GM23338 (cell line): ENCODE measurements at regions not wholly inside any gene's neighbourhood (a gene's known extent, or its start where the extent isn't known, plus 50 kb on each side); places are given as distances from the start of the nearest gene placed in this dataset.

ENCODE experiments used
- ATAC-seq: fragments of 200-7000 bp; cut with Tn5 transposase; 3 replicates; pipeline ENCODE4 v1.9.1; 2020
- DNase-seq: peaks from one replicate; pipeline ENCODE4 v3.0.0-alpha.2; 2015; ENCODE audit warnings: low spot score
- H2AFZ ChIP-seq: fragments of 200-600 bp; sonication (generic); 2 replicates; pipeline ENCODE4 v1.8.0; 2016; ENCODE audit warnings: antibody characterized with exemption, mild to moderate bottlenecking, moderate library complexity
- H3F3A ChIP-seq: fragments of 200-600 bp; sonication (generic); replicated peaks from 2 replicates; pipeline ENCODE4 v1.8.0; 2017; ENCODE audit warnings: antibody characterized with exemption, mixed run types, low read depth
- H3K27ac ChIP-seq: fragments of 200-600 bp; sonication (generic); 2 replicates; pipeline ENCODE4 v1.6.1; 2016; ENCODE audit warnings: low read depth
- H3K27me3 ChIP-seq: fragments of 200-600 bp; sonication (generic); 2 replicates; pipeline ENCODE4 v1.8.0; 2016; ENCODE audit warnings: mild to moderate bottlenecking, mixed run types, moderate library complexity; ENCODE audit not compliant: insufficient read depth
- H3K36me3 ChIP-seq: fragments of 200-600 bp; sonication (generic); 2 replicates; pipeline ENCODE4 v1.8.0; 2016; ENCODE audit warnings: mild to moderate bottlenecking; ENCODE audit not compliant: insufficient read depth
- H3K4me1 ChIP-seq: fragments of 200-600 bp; sonication (generic); 2 replicates; pipeline ENCODE4 v1.8.0; 2016; ENCODE audit warnings: mild to moderate bottlenecking, moderate library complexity; ENCODE audit not compliant: insufficient read depth
- H3K4me2 ChIP-seq: fragments of 200-600 bp; sonication (generic); 2 replicates; pipeline ENCODE4 v1.7.1; 2017; ENCODE audit warnings: mixed run types
- H3K4me3 ChIP-seq: fragments of 200-600 bp; sonication (generic); 2 replicates; pipeline ENCODE4 v1.6.1; 2016; ENCODE audit warnings: mixed run types
- H3K79me2 ChIP-seq: fragments of 200-600 bp; sonication (generic); replicated peaks from 2 replicates; pipeline ENCODE4 v1.8.0; 2017; ENCODE audit warnings: mild to moderate bottlenecking; ENCODE audit not compliant: insufficient read depth
- H3K9me2 ChIP-seq: fragments of 200-600 bp; sonication (generic); 2 replicates; pipeline ENCODE4 v1.8.0; 2017; ENCODE audit not compliant: insufficient read depth
- H4K20me1 ChIP-seq: fragments of 200-600 bp; sonication (generic); replicated peaks from 2 replicates; pipeline ENCODE4 v1.8.0; 2017; ENCODE audit warnings: mild to moderate bottlenecking; ENCODE audit not compliant: insufficient read depth
- H3K27ac Mint-ChIP-seq: 2 replicates; pipeline ENCODE4 v1.8.0; 2020; ENCODE audit warnings: inconsistent platforms, mild to moderate bottlenecking, moderate library complexity, mixed read lengths
- H3K27me3 Mint-ChIP-seq: 3 replicates; pipeline ENCODE4 v1.8.0; 2022; ENCODE audit warnings: low read depth, mild to moderate bottlenecking, moderate library complexity, mixed read lengths, inconsistent platforms; ENCODE audit not compliant: insufficient read depth, poor library complexity
- H3K36me3 Mint-ChIP-seq: 3 replicates; pipeline ENCODE4 v1.8.0; 2021; ENCODE audit warnings: low read depth, mild to moderate bottlenecking, inconsistent platforms, moderate library complexity, mixed read lengths
- H3K4me1 Mint-ChIP-seq: 3 replicates; pipeline ENCODE4 v1.8.0; 2020; ENCODE audit warnings: mild to moderate bottlenecking, inconsistent platforms, mixed read lengths
- H3K4me3 Mint-ChIP-seq: 3 replicates; pipeline ENCODE4 v1.8.0; 2021; ENCODE audit warnings: moderate library complexity, mild to moderate bottlenecking, inconsistent platforms, mixed read lengths
- H3K9me3 Mint-ChIP-seq: 3 replicates; pipeline ENCODE4 v1.8.0; 2020; ENCODE audit warnings: moderate library complexity, mild to moderate bottlenecking, inconsistent platforms, mixed read lengths
- EZH2 ChIP-seq: fragments of 200-600 bp; sonication (generic); IDR thresholded peaks from one replicate; pipeline ENCODE4 v1.8.0; 2017; ENCODE audit warnings: antibody characterized with exemption, mild to moderate bottlenecking, low read depth; ENCODE audit not compliant: unreplicated experiment
- NANOG ChIP-seq: IDR thresholded peaks from 2 replicates; pipeline ENCODE4 v1.6.1; 2016; ENCODE audit warnings: antibody characterized with exemption, borderline replicate concordance
- POLR2AphosphoS5 ChIP-seq: IDR thresholded peaks from 2 replicates; pipeline ENCODE4 v1.6.1; 2016; ENCODE audit warnings: antibody characterized with exemption, low read depth
- STAT1 ChIP-seq: IDR thresholded peaks from one replicate; pipeline ENCODE4 v1.6.1; 2016; ENCODE audit warnings: antibody characterized with exemption; ENCODE audit not compliant: unreplicated experiment
- ZNF114 ChIP-seq: fragments of 250-450 bp; sonication (Bioruptor Pico); IDR thresholded peaks from 2 replicates; pipeline ENCODE4 v1.5.0; 2020; ENCODE audit warnings: mild to moderate bottlenecking, moderate library complexity
- ZNF331 ChIP-seq: fragments of 250-450 bp; sonication (Bioruptor Pico); IDR thresholded peaks from 2 replicates; pipeline ENCODE4 v1.5.0; 2020; ENCODE audit warnings: low read depth, mild to moderate bottlenecking, moderate library complexity
- TF ChIP-seq, protein P1 (sequence below), 2 experiments: fragments of 200-600 bp in 1 of 2; sonication (generic) in 1 of 2; conservative IDR thresholded peaks; 2 replicates each; pipeline versions ENCODE4 v1.5.1 to v1.6.1; 2016 to 2017; ENCODE audit warnings: antibody characterized with exemption in 2 of 2, low read depth in 2 of 2, mild to moderate bottlenecking in 2 of 2, moderate library complexity in 1 of 2
- TF ChIP-seq, protein P2 (sequence below): fragments of 250-450 bp; sonication (Bioruptor Pico); IDR thresholded peaks from 2 replicates; pipeline ENCODE4 v1.5.0; 2020; ENCODE audit warnings: mild to moderate bottlenecking, moderate library complexity

DNA sequence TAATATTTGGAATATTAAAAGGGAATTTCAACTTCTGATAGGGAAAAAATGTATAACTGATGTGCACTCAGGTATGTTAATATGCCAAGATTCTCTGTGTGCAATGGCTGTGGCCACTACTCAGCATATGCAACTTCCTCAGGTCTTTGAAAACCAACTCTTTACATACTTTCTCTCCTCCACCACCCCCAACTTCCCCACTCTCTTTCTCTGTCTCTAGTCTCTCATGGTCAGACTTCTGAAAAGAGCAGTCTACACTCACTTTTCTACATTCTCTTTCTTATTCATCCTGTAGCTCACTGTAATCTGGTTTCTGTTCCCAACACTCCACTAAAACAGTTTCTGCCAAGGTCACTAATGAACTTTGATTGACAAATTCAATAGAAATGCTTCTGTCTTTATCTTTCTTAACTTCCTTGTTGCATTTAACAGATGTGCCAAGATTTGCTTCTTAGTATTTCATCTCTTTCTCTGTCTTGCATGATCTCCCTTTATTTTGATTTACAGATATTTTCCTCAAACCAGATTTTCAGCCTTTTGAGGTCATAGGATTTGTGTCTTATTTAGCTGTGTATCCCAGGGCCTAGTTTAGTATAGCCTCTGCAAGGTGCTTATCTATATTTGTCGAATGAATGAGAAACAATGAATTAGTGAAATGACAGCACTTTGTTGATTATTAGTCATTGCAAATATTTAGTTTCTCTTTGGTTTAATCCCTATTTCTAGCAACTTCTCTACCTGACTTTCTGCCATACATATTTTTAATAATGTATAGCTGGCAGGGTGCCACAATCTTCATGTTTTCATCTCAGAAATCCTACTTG, 168.9 kb downstream of the LMO4 start (continued):
- TF ChIP-seq, protein P1, sequence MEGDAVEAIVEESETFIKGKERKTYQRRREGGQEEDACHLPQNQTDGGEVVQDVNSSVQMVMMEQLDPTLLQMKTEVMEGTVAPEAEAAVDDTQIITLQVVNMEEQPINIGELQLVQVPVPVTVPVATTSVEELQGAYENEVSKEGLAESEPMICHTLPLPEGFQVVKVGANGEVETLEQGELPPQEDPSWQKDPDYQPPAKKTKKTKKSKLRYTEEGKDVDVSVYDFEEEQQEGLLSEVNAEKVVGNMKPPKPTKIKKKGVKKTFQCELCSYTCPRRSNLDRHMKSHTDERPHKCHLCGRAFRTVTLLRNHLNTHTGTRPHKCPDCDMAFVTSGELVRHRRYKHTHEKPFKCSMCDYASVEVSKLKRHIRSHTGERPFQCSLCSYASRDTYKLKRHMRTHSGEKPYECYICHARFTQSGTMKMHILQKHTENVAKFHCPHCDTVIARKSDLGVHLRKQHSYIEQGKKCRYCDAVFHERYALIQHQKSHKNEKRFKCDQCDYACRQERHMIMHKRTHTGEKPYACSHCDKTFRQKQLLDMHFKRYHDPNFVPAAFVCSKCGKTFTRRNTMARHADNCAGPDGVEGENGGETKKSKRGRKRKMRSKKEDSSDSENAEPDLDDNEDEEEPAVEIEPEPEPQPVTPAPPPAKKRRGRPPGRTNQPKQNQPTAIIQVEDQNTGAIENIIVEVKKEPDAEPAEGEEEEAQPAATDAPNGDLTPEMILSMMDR (conservative IDR thresholded peaks at IDR 0.05; ENCODE audit: low read depth in 2 of 2) = no peak
- TF ChIP-seq POLR2AphosphoS5 (no peak), NANOG (no peak), EZH2 (no peak), ZNF331 (no peak)

DNA sequence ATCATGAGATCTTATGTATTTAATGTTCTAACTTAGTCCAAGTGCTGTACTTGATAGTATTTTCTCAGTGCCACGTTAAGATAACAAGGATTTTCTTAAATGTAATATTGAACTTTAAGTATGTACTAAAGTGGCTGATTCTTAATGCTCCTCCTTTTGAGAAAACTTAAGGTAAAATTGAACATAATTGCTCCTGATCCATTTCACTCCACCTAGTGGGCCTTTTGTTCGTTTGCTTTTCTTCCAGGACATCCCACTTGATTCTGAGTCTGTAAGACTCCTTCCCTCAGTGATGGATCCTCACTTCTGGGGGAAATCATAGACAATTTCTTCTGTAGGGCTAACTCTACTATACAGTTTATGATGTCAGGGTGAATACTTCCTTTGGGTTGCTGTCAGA, 173.1 kb downstream of the LMO4 start:
- Histone ChIP-seq H3K4me3 (no peak overlapping the region), H3K79me2 (no peaks in the 10 kb centered on the region), H3K4me1 (no peaks in the 10 kb centered on the region), H3K9me2 (no peaks in the 10 kb centered on the region), H3K27ac (no peak overlapping the region), H3K27me3 (no peaks in the 10 kb centered on the region), H3K4me2 (no peak overlapping the region), H3F3A (no peaks in the 10 kb centered on the region), H2AFZ (no peak overlapping the region), H3K36me3 (no peaks in the 10 kb centered on the region), H4K20me1 (no peaks in the 10 kb centered on the region)
- Mint-ChIP-seq H3K4me3 (no peak overlapping the region), H3K36me3 (no peaks in the 10 kb centered on the region), H3K27me3 (no peaks in the 10 kb centered on the region), H3K27ac (no peak overlapping the region), H3K9me3 (no peaks in the 10 kb centered on the region), H3K4me1 (peaks cover 7% of the 10 kb centered on the region; the same call in 2 of the 3 replicates)
- DNase-seq = peak; percentile 14
- TF ChIP-seq POLR2AphosphoS5 = no peak
- no peak for TF ChIP-seq STAT1
- TF ChIP-seq, protein P1 (conservative IDR thresholded peaks at IDR 0.05; ENCODE audit: low read depth in 2 of 2) = peak; percentile 36; a peak in 3 of 4 replicates
- no peak for TF ChIP-seq ZNF331
- no peak for ATAC-seq

DNA sequence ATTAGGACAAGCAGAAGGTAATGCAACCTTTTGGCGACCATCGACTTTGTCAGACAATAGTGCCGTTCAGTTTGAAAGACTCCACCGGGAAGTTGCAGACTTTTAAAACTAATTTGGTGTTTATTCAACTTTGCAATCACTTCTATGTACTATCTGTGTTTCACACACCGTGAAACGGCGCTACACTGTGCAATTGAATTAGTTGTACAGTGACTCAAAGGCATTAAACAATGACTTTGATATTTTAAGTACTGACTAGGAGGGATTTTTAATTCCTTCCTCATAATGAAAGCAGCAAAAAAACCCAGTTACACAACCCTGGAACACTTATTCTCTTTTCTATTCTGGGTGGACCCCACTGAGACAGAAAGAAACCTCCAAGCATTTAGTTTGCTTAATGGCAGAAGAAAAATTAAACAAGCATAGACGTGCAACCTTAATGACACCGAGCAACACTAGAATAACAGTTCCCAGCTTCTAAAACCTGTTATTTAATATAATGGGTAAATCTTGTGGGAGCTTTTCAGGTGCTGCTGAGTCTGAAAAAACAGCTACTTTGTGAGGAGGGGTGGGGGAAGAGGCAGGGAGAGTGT, 176.8 kb downstream of the LMO4 start:
- Histone ChIP-seq H3K4me1 (no peaks in the 10 kb centered on the region), H4K20me1 (no peaks in the 10 kb centered on the region), H3K4me3 (no peak overlapping the region), H3K79me2 (no peaks in the 10 kb centered on the region), H3K9me2 (0 out of 2 replicates have a peak, but pooled peaks cover 8% of the 10 kb centered on the region), H3F3A (no peaks in the 10 kb centered on the region), H3K27ac (no peak overlapping the region), H2AFZ (no peak overlapping the region), H3K36me3 (no peaks in the 10 kb centered on the region), H3K27me3 (no peaks in the 10 kb centered on the region), H3K4me2 (no peak overlapping the region)
- no peaks in the 10 kb centered on the region for H3K36me3 Mint-ChIP-seq
- no peak overlapping the region for H3K27ac Mint-ChIP-seq
- DNase-seq = no peak
- no peaks in the 10 kb centered on the region for H3K9me3 Mint-ChIP-seq
- no peak overlapping the region for H3K4me3 Mint-ChIP-seq
- no peak for ATAC-seq
- H3K4me1 Mint-ChIP-seq = 0 out of 3 replicates have a peak, but pooled peaks cover 2% of the 10 kb centered on the region
- H3K27me3 Mint-ChIP-seq = no peaks in the 10 kb centered on the region
- no peak for TF ChIP-seq NANOG
- TF ChIP-seq ZNF114 (CRISPR knock-in tag) = no peak
- no peak for TF ChIP-seq STAT1
- TF ChIP-seq, protein P2, sequence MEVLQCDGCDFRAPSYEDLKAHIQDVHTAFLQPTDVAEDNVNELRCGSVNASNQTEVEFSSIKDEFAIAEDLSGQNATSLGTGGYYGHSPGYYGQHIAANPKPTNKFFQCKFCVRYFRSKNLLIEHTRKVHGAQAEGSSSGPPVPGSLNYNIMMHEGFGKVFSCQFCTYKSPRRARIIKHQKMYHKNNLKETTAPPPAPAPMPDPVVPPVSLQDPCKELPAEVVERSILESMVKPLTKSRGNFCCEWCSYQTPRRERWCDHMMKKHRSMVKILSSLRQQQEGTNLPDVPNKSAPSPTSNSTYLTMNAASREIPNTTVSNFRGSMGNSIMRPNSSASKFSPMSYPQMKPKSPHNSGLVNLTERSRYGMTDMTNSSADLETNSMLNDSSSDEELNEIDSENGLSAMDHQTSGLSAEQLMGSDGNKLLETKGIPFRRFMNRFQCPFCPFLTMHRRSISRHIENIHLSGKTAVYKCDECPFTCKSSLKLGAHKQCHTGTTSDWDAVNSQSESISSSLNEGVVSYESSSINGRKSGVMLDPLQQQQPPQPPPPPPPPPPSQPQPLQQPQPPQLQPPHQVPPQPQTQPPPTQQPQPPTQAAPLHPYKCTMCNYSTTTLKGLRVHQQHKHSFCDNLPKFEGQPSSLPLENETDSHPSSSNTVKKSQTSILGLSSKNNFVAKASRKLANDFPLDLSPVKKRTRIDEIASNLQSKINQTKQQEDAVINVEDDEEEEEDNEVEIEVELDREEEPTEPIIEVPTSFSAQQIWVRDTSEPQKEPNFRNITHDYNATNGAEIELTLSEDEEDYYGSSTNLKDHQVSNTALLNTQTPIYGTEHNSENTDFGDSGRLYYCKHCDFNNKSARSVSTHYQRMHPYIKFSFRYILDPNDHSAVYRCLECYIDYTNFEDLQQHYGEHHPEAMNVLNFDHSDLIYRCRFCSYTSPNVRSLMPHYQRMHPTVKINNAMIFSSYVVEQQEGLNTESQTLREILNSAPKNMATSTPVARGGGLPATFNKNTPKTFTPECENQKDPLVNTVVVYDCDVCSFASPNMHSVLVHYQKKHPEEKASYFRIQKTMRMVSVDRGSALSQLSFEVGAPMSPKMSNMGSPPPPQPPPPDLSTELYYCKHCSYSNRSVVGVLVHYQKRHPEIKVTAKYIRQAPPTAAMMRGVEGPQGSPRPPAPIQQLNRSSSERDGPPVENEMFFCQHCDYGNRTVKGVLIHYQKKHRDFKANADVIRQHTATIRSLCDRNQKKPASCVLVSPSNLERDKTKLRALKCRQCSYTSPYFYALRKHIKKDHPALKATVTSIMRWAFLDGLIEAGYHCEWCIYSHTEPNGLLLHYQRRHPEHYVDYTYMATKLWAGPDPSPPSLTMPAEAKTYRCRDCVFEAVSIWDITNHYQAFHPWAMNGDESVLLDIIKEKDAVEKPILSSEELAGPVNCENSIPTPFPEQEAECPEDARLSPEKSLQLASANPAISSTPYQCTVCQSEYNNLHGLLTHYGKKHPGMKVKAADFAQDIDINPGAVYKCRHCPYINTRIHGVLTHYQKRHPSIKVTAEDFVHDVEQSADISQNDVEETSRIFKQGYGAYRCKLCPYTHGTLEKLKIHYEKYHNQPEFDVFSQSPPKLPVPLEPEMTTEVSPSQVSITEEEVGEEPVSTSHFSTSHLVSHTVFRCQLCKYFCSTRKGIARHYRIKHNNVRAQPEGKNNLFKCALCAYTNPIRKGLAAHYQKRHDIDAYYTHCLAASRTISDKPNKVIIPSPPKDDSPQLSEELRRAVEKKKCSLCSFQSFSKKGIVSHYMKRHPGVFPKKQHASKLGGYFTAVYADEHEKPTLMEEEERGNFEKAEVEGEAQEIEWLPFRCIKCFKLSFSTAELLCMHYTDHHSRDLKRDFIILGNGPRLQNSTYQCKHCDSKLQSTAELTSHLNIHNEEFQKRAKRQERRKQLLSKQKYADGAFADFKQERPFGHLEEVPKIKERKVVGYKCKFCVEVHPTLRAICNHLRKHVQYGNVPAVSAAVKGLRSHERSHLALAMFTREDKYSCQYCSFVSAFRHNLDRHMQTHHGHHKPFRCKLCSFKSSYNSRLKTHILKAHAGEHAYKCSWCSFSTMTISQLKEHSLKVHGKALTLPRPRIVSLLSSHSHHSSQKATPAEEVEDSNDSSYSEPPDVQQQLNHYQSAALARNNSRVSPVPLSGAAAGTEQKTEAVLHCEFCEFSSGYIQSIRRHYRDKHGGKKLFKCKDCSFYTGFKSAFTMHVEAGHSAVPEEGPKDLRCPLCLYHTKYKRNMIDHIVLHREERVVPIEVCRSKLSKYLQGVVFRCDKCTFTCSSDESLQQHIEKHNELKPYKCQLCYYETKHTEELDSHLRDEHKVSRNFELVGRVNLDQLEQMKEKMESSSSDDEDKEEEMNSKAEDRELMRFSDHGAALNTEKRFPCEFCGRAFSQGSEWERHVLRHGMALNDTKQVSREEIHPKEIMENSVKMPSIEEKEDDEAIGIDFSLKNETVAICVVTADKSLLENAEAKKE (CRISPR knock-in tag) = no peak
